AG10803 (cell line): ENCODE measurements at regions not wholly inside any gene's neighbourhood (a gene's known extent, or its start where the extent isn't known, plus 50 kb on each side); places are given as distances from the start of the nearest gene placed in this dataset.

Source experiments
- DNase-seq: peaks from one replicate; pipeline ENCODE4 v3.0.0; 2010; ENCODE audit warnings: low read depth
- H3K4me3 ChIP-seq: 2 replicates; pipeline ENCODE4 v1.5.1; 2011; ENCODE audit warnings: mild to moderate bottlenecking, low read length, control low read depth
- CTCF ChIP-seq: conservative IDR thresholded peaks from 2 replicates; pipeline ENCODE4 v1.5.1; 2011; ENCODE audit warnings: mild to moderate bottlenecking, low read length, control low read depth, inconsistent platforms

- no peak for TF ChIP-seq CTCF
- DNase-seq, result peak; percentile 17
- H3K4me3 ChIP-seq, result no peak overlapping the region
Observed at GRCh38 chr9:73042155-73042554, 89.3 kb upstream of the ALDH1A1 start.

DNA sequence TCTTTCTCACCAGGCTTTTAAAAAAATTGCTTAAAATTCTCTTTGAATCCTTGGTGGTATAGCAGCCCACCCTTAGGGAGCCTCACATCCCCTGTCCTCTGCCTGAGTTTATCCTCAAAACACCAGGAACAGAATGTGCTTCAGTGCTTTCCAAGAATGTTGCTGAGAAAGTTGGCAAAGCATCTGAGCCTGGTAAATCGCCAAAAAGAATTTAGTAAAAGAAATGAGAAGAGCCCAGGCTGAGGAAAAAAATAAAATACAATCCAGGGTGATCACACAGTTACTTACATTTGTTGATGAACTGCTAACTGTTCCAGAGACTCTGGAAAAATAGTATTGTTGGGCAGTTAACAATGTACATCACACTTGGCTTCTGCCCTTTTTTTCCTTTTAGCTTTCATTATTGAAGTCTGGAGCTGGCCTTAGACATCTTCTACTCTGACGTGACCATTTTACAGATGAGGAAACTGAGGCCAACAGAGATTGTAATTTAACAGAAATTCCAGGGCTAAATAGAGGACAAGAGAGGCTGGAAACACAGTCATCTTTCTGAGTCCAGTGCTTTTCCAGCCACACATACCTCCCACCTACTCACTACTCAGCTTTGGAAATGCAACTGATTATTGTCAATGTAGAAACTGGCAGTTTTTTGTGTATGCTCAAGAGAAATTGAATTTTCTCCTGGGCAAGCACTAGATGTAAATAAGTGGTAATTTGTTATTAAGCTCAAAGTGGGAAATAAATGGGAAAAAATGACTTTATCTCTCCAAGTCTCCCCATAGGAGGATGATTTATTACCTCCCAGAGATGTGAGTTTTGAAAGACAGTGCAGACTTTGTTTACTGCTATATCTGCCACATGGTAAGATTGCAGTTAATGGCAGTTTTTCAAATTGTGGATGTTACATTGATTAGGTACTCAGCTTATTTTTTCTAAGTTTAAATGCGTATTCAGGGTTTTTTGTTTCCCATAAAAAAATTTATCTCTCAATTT lies 86.7 kb upstream of the ALDH1A1 start:
- DNase-seq, result peak; percentile 52
- H3K4me3 ChIP-seq, result no peak overlapping the region
- no peak for TF ChIP-seq CTCF

DNA sequence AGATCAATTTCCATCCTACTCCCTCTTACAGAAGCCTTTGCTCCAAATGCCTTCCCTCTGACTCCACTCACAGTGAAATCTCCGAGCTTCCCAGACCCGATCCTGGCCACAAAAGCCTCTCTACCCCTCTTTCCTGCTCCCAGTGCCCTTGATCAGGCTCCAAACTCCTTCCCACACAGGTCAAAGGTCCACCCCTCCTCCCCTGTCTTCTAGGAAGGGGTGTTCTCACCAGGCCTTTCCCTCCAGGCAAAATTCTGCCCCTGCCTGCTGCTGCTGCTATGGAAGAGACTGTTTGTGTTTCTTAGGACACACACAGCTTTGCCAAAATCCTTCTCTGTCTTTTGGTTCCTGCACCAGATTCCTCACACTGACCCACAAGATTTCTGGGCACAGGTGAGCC lies 85.8 kb upstream of the ALDH1A1 start:
- peak; percentile 29 for DNase-seq
- TF ChIP-seq CTCF, result no peak
- H3K4me3 ChIP-seq, result no peak overlapping the region

- no peak for TF ChIP-seq CTCF
- DNase-seq, result no peak
- no peak overlapping the region for H3K4me3 ChIP-seq
Observed at GRCh38 chr9:73038089-73038509, 85.2 kb upstream of the ALDH1A1 start.

DNA sequence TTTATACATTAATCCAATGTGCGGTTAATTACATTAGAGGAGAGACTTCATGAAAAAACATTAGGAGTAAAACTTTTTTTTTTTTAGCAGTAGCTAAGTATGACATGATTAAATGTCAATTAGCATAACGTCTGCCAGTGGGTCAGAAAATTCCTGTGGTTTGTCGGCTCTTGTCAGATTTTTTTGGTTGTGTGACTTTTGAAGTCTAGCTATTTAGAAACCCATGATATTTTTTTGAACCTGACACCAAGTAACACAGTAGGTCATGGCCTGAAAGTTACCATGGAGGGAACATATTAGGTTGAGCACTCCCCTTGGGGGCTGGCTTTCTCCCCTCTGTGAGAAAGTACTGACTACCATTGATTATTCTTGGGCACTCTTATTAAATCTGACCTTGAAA lies 84.8 kb upstream of the ALDH1A1 start:
- peak; percentile 40 for DNase-seq
- no peak overlapping the region for H3K4me3 ChIP-seq
- no peak for TF ChIP-seq CTCF

- TF ChIP-seq CTCF, result 0 out of 2 replicates have a peak, but pooled peaks have one; percentile 4
- H3K4me3 ChIP-seq, result no peak overlapping the region
- DNase-seq, result no peak
Observed at GRCh38 chr9:73034962-73035361, 82.1 kb upstream of the ALDH1A1 start.

GRCh38 chr9:73031350-73031749 lies 78.5 kb upstream of the ALDH1A1 start:
- no peak overlapping the region for H3K4me3 ChIP-seq
- TF ChIP-seq CTCF, result no peak
- no peak for DNase-seq
